ENCODE measurements at regions not wholly inside any gene's neighbourhood (a gene's known extent, or its start where the extent isn't known, plus 50 kb on each side); places are given as distances from the start of the nearest gene placed in this dataset.
"Not testable (repeated sequence)": the region's sequence is repeated elsewhere in the genome, so short reads cannot be mapped to it uniquely, and the experiment has no call there.

DNA sequence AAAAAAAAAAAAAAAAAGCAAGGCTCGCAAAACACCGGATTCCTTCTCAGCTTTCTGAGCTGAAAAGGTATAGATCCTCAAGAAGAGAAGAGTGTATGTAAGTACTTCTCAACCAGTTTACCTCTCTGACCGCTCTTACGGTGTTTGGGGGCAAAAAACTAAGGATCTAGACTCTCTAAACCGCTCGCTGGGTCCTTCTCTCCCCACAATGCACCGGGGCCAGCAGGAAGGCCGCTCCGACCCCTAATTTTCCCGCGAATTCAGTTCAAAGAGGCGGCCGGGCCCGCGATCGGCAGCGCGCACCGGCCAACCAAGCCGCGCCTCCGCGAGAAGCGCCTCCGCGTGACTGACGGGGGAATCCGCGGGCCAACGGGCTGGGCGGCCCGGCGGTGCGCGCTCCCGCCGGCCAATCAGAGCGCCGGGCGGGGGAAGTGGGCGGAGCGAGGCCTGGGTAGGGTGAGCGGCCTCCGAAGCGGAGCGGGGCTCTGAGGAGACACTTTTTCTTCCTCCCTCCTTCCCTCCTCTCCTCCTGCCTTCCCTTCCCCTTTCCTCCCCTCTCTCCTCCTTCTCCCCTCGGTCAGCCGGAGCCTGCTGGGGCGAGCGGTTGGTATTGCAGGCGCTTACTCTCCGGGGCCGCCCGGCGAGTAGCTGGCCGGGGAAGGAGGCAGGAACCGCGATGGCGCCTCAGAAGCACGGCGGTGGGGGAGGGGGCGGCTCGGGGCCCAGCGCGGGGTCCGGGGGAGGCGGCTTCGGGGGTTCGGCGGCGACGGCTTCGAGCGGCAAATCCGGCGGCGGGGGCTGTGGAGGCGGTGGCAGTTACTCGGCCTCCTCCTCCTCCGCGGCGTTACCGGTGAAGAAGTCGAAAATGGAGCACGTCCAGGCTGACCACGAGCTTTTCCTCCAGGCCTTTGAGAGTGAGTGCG is 93.0 kb downstream of the CRLF3 start:
- DNase-seq, result peak; percentile 77 to 78

GRCh38 chr17:30730837-30731209 is 93.7 kb downstream of the CRLF3 start:
- not testable (repeated sequence) for DNase-seq

GRCh38 chr17:30730171-30730836 is 94.2 kb downstream of the CRLF3 start:
- not testable (repeated sequence) for DNase-seq

- not testable (repeated sequence) for DNase-seq
Measured at GRCh38 chr17:30729471-30730170, 94.9 kb downstream of the CRLF3 start.

- DNase-seq, result not testable (repeated sequence)
Measured at GRCh38 chr17:30727517-30727916, 97.0 kb downstream of the CRLF3 start.

GRCh38 chr17:30726734-30727133 is 97.8 kb downstream of the CRLF3 start:
- DNase-seq, result not testable (repeated sequence)

GRCh38 chr17:30726310-30726709 is 98.2 kb downstream of the CRLF3 start:
- DNase-seq, result not testable (repeated sequence)

- DNase-seq, result not testable (repeated sequence)
Measured at GRCh38 chr17:30724034-30724650, 100.3 kb downstream of the CRLF3 start.

GRCh38 chr17:30722114-30722780 is 102.2 kb downstream of the CRLF3 start:
- DNase-seq, result not testable (repeated sequence)

DNA sequence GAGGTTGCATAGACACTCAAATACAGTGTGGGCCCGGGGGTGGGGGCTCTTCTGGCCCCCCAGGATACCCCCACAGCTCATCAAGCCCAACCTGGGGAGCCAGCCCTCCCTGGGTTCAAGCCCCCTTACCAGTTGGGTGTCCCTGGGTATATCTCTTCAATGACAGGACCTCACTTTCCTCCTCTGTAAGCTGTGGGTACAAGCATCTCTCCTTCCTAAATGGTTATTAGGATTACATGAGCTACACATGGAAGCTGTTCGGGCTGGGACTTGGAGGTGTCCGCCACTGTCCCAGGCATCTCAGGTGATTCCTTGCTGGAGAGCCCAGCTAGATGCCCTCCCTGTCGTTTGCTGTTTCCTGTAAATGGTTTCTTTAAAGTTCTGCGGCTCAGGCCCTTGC is 103.5 kb downstream of the CRLF3 start:
- DNase-seq, result not testable (repeated sequence)

- no peak for DNase-seq
Measured at GRCh38 chr17:30720013-30720471, 104.5 kb downstream of the CRLF3 start.

GRCh38 chr17:30719131-30719973 is 105.1 kb downstream of the CRLF3 start:
- peak; percentile 78 to 84 for DNase-seq

GRCh38 chr17:30718691-30719090 is 105.8 kb downstream of the CRLF3 start:
- not testable (repeated sequence) for DNase-seq

DNA sequence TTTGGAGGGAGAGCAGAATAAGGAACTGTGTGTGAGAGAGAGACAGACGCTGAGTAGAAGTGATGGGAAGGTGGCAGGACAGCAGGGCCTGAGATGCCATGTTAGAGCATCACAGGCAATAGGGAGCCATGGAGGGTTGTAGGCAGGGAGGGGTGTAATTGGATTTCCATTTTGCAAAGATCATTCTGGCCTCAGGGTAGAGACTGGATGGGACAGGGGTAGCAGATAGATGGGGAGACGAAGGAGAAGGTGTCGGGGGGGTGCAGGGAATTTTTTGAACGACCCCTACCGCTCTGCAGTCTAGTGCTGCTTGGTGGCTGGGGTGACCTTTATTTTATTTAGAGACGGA is 106.4 kb downstream of the CRLF3 start:
- DNase-seq, result not testable (repeated sequence)

- DNase-seq, result no peak
Measured at GRCh38 chr17:30717291-30718098, 107.0 kb downstream of the CRLF3 start.

- DNase-seq, result no peak
Measured at GRCh38 chr17:30716461-30717290, 107.8 kb downstream of the CRLF3 start.

DNA sequence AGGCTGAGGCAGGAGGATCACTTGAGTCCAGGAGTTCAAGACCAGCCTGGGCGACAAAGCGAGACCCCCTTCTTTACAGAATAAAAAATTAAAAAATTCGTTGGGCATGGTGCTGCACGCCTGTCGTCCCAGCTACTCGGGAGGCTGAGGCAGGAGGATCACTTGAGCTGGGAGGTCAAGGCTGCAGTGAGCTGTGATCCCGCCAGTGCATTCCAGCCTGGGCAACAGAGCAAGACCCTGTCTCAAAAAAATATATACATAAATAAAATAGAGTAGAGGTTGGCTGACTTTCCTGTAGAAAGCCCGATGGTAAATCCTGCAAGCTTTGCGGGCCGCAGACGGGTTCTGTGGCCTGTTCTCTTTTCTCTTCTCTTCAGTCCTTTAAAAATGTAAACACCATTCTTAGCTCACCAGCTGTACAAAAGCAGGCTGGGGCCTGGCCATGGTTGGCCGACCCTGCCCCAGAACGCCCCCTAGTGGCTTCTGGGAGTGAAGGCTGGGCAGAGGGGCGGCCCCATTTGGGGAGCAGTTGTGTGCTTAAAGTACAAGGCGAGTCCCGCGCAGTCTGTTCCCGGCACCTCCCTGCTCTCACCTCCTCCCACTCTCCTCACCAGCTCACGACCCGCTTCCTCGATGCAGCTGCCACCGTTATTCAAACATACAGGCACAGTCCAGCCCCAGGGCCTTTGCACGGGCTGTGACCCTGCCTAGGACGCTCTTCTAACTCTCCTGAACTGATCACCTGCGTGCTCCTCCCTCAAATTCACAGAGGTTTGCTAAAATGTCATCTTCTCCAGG is 109.5 kb downstream of the CRLF3 start:
- DNase-seq, result peak; percentile 45 to 57

GRCh38 chr17:30713805-30714204 is 110.7 kb downstream of the CRLF3 start:
- not testable (repeated sequence) for DNase-seq

GRCh38 chr17:30712859-30713258 is 111.6 kb downstream of the CRLF3 start:
- not testable (repeated sequence) for DNase-seq
